Omental fat pad (tissue), 3 donors: ENCODE measurements at regions not wholly inside any gene's neighbourhood (a gene's known extent, or its start where the extent isn't known, plus 50 kb on each side); places are given as distances from the start of the nearest gene placed in this dataset.
"Not testable (repeated sequence)": the region's sequence is repeated elsewhere in the genome, so short reads cannot be mapped to it uniquely, and the experiment has no call there.

ENCODE experiments used
- ATAC-seq: fragments of 150-250 bp; one replicate; pipeline ENCODE4 v1.9.1; 2016; ENCODE audit warnings: mild to moderate bottlenecking, moderate library complexity; ENCODE audit not compliant: low FRiP score
- DNase-seq: peaks from one replicate; pipeline ENCODE4 v3.0.0-alpha.2; 2019; ENCODE audit warnings: low spot score
- CTCF ChIP-seq, 3 donors: fragments of 450-650 bp; IDR thresholded peaks; one replicate each; pipeline ENCODE4 v1.5.1; 2016 to 2017; ENCODE audit warnings: antibody characterized with exemption in 3 of 3, mild to moderate bottlenecking in 3 of 3, moderate library complexity in 2 of 3

GRCh38 chr14:43410631-43411030, 1096.5 kb downstream of the FSCB start:
- TF ChIP-seq CTCF (IDR thresholded peaks at IDR 0.05), result no peak
- no peak for ATAC-seq
- DNase-seq, result no peak

GRCh38 chr14:43408472-43408871, 1098.6 kb downstream of the FSCB start:
- no peak for DNase-seq
- ATAC-seq, result no peak
- TF ChIP-seq CTCF (IDR thresholded peaks at IDR 0.05), result no peak

- no peak for TF ChIP-seq CTCF (IDR thresholded peaks at IDR 0.05)
- DNase-seq, result no peak
- no peak for ATAC-seq
Measured at GRCh38 chr14:43407706-43408105, 1099.4 kb downstream of the FSCB start.

GRCh38 chr14:43406931-43407330, 1100.2 kb downstream of the FSCB start:
- ATAC-seq, result no peak
- no peak for DNase-seq
- TF ChIP-seq CTCF (IDR thresholded peaks at IDR 0.05), result no peak

GRCh38 chr14:43399289-43399688, 1107.8 kb downstream of the FSCB start:
- ATAC-seq, result no peak
- TF ChIP-seq CTCF (IDR thresholded peaks at IDR 0.05), result no peak
- no peak for DNase-seq

- not testable (repeated sequence) for DNase-seq, ATAC-seq
Measured at GRCh38 chr14:43370565-43370896, 1136.6 kb downstream of the FSCB start.

GRCh38 chr14:43369710-43370564, 1137.1 kb downstream of the FSCB start:
- DNase-seq, result no peak
- TF ChIP-seq CTCF (IDR thresholded peaks at IDR 0.05), result no peak
- no peak for ATAC-seq
